GM13976 (cell line): ENCODE measurements at regions not wholly inside any gene's neighbourhood (a gene's known extent, or its start where the extent isn't known, plus 50 kb on each side); places are given as distances from the start of the nearest gene placed in this dataset.

Experiments used
- DNase-seq: peaks from one replicate; pipeline ENCODE4 v3.0.0; 2012; ENCODE audit warnings: low spot score
- in situ Hi-C: fragments of 300-500 bp; cut with MboI; formaldehyde crosslinking; loops from one replicate; pipeline ENCODE4 v1.12.0; 2022; ENCODE audit warnings: low sequenced_read_pairs, mixed read lengths, inconsistent platforms; ENCODE audit not compliant: unreplicated experiment
- TF ChIP-seq, protein P1 (sequence below): IDR thresholded peaks from 2 replicates; pipeline ENCODE4 v1.5.1; 2012; ENCODE audit warnings: borderline replicate concordance, mild to moderate bottlenecking; ENCODE audit not compliant: insufficient read depth; ENCODE audit errors: extremely low read depth, missing control alignments, control extremely low read depth

DNA sequence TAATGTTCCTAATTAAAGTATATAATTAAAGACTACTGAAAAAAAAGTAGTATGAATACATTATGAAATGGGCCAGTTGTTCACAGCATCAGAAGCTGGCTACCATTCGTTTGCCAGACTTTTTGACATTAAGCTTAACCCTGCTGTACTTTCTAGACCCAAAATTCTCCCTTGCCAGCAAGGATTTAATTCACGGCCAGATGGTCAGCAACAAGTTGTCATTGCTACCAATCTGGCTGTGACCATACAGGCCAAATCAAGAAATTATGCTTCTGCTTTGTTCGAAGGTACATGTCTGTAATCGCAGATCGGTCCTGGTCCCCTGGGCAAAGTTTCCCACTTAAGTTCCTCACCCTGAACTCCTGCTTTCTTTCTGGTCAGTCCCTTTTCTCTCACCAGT lies 217.7 kb upstream of the ATXN7L3B start:
- DNase-seq = no peak

DNA sequence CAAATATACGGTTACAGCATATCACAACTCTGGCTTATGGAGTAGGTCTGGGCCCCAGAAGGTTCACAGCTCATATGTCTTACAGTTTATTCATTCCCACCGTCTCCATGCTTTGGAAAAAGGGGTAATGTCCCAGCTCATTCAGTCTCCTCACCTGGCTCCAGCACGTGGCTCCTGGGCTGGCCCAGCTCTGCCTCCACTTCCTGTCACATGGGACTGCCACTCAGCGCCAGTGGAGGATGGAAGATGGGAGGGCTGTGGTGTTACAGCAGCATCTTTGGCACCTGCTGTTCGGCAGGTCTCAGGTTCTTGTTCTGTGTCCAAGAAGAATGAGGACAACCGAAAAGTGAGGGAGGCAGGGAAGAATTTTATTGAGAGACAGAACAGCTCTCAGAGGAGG lies 216.3 kb upstream of the ATXN7L3B start:
- TF ChIP-seq, protein P1, sequence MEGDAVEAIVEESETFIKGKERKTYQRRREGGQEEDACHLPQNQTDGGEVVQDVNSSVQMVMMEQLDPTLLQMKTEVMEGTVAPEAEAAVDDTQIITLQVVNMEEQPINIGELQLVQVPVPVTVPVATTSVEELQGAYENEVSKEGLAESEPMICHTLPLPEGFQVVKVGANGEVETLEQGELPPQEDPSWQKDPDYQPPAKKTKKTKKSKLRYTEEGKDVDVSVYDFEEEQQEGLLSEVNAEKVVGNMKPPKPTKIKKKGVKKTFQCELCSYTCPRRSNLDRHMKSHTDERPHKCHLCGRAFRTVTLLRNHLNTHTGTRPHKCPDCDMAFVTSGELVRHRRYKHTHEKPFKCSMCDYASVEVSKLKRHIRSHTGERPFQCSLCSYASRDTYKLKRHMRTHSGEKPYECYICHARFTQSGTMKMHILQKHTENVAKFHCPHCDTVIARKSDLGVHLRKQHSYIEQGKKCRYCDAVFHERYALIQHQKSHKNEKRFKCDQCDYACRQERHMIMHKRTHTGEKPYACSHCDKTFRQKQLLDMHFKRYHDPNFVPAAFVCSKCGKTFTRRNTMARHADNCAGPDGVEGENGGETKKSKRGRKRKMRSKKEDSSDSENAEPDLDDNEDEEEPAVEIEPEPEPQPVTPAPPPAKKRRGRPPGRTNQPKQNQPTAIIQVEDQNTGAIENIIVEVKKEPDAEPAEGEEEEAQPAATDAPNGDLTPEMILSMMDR = no peak
- in situ Hi-C loops = no loop called here
- DNase-seq = no peak

More for the DNA sequence above, 217.7 kb upstream of the ATXN7L3B start:
- TF ChIP-seq, protein P1 = no peak
- in situ Hi-C loops = no loop called here

DNA sequence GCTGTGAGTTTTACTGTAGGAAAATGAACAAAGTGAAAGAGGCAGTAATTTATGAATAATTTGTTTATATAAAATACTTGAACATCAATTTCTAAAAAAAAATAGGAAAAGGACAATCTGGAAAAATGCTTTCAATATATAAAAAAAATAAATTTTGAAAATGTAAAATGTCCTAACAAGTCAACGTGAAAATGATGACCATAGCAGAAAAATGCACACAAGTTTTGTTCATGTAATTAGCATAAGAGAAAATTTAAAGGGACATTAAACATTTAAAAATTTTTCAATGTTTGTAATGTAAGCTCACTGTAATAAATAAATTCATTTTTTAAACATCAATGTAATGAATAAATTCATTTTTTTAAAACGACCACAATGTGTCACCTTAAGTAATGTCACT lies 214.8 kb upstream of the ATXN7L3B start:
- TF ChIP-seq, protein P1 = no peak
- DNase-seq = no peak
- in situ Hi-C loops = no loop called here

DNA sequence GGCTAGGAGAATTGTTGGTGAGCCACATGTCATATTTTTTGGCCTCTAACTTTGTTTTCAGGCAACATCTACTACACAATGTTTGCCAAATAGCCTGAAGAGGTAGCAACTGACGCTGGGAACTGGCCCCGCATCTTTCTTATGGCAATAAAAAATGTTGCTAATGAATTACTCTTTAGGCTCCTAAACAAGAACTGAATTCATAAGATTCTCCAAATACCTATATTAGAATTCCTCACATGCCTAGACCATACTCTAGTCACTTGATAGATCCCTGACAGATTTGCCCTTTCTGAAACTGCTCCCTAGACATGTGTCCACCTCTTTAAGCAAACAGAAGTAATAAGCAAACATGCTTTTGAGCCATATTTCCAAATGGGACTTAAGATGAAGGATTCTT lies 209.0 kb upstream of the ATXN7L3B start:
- DNase-seq = no peak
- in situ Hi-C loops = no loop called here

DNA sequence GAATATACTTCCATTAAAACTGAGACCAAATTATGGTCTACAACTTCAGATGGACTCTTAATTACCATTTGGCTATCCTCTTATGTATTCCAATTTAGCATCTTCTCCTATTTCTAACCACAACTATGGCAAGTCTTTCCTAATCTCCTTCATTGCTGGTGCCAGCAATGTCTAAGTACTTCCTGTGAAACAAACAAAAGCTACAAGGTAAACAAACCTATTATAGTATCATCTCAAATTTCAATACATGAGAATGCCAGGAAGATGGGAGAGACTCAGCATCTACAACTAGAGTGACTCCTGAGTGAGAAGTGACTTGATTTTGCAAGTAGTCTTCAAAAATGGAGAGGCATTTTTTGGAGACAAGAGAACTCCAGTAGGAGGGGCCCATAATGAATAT lies 202.9 kb upstream of the ATXN7L3B start:
- no peak for DNase-seq
- TF ChIP-seq, protein P1 = no peak
- in situ Hi-C loops = no loop called here

More for the DNA sequence above, 209.0 kb upstream of the ATXN7L3B start:
- TF ChIP-seq, protein P1 = no peak

DNA sequence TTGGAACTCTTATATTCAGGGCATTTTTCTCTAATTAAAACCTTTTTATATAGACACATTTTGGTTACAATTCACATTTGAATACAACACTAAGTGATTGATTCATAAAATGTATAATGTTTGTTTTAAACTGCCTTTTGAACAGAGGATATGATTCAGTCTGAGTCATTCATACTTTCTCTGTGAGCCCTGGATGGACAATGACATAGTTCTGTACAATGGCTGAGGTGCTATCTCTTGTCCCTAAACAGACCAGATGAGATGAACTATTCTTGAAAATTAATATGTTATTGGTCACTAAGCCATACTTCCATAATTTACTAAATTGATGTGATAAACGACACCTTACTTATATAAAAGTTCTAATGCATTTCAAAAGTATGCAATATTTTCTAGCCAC lies 199.7 kb upstream of the ATXN7L3B start:
- DNase-seq = no peak
- in situ Hi-C loops = no loop called here
- TF ChIP-seq, protein P1 = no peak

DNA sequence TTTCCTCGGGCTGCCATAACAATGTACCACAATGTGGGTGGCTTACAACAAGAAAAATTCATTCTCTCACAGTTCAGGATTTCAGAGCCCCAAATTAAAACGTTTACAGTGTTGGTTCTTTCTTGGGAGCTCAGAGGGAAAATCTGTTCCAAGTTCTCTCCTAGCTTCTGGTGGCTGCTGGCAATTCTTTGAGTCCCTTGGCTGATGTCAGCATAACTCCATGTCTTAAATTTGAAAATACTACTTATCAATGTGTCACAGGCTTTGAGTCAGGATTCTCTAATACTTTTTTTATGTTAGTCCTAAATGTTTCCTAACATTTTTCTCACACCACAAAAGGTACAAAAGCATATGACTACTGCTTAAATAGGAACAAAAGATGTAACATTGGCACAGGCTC lies 198.4 kb upstream of the ATXN7L3B start:
- in situ Hi-C loops = no loop called here
- TF ChIP-seq, protein P1 = no peak

More for the DNA sequence above, 198.4 kb upstream of the ATXN7L3B start:
- DNase-seq = no peak
